ENCODE measurements at regions not wholly inside any gene's neighbourhood (a gene's known extent, or its start where the extent isn't known, plus 50 kb on each side); places are given as distances from the start of the nearest gene placed in this dataset.

GRCh38 chr4:38343608-38344007, 320.4 kb upstream of the KLF3 start:
- no peak for TF ChIP-seq CTCF (IDR thresholded peaks at IDR 0.05; ENCODE audit: insufficient read depth, low read length, severe bottlenecking)
- no peak for DNase-seq (ENCODE audit: low read depth)

GRCh38 chr4:38344929-38345328, 319.1 kb upstream of the KLF3 start:
- DNase-seq (ENCODE audit: low read depth) (no peak), FAIRE-seq (no peak)
- H3K27me3 ChIP-seq (ENCODE audit: control insufficient read depth, insufficient read depth, low read length) = no peaks in the 10 kb centered on the region
- H3K36me3 ChIP-seq (ENCODE audit: control insufficient read depth, insufficient read depth, low read length) = no peaks in the 10 kb centered on the region
- no peak for TF ChIP-seq CTCF (IDR thresholded peaks at IDR 0.05; ENCODE audit: insufficient read depth, low read length, severe bottlenecking)
- H3K4me3 ChIP-seq (ENCODE audit: low read depth, low read length) = no peak overlapping the region

More at GRCh38 chr4:38343608-38344007, 320.4 kb upstream of the KLF3 start:
- Histone ChIP-seq H3K36me3 (ENCODE audit: control insufficient read depth, insufficient read depth, low read length) (no peaks in the 10 kb centered on the region), H3K27me3 (ENCODE audit: control insufficient read depth, insufficient read depth, low read length) (no peaks in the 10 kb centered on the region), H3K4me3 (ENCODE audit: low read depth, low read length) (no peak overlapping the region)
- FAIRE-seq = no peak

- DNase-seq (ENCODE audit: low read depth) (no peak), FAIRE-seq (no peak)
- TF ChIP-seq CTCF (IDR thresholded peaks at IDR 0.05; ENCODE audit: insufficient read depth, low read length, severe bottlenecking) = no peak
- Histone ChIP-seq H3K36me3 (ENCODE audit: control insufficient read depth, insufficient read depth, low read length) (no peaks in the 10 kb centered on the region), H3K27me3 (ENCODE audit: control insufficient read depth, insufficient read depth, low read length) (no peaks in the 10 kb centered on the region), H3K4me3 (ENCODE audit: low read depth, low read length) (no peak overlapping the region)
Observed at GRCh38 chr4:38347251-38347650, 316.7 kb upstream of the KLF3 start.

- DNase-seq (ENCODE audit: low read depth) (no peak), FAIRE-seq (no peak)
- no peaks in the 10 kb centered on the region for H3K27me3 ChIP-seq (ENCODE audit: control insufficient read depth, insufficient read depth, low read length)
- no peaks in the 10 kb centered on the region for H3K36me3 ChIP-seq (ENCODE audit: control insufficient read depth, insufficient read depth, low read length)
- H3K4me3 ChIP-seq (ENCODE audit: low read depth, low read length) = no peak overlapping the region
- no peak for TF ChIP-seq CTCF (IDR thresholded peaks at IDR 0.05; ENCODE audit: insufficient read depth, low read length, severe bottlenecking)
Observed at GRCh38 chr4:38354421-38354820, 309.6 kb upstream of the KLF3 start.

DNA sequence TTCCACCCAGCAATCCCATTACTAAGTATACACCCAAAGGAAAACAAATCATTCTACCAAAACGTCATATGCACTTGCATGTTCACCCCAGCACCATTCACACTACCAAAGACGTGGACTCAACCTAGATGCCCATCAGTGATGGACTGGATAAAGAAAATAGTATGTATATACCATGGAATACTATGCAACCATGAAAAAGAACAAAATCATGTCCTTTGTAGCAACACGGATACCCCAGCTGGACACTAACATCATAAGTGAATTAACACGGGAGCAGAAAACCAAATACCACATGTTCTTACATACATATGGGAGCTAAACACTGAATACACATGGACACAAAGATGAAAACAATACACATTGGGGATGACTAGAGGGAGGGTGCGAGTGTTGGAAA, 309.1 kb upstream of the KLF3 start:
- H3K36me3 ChIP-seq (ENCODE audit: control insufficient read depth, insufficient read depth, low read length) = no peaks in the 10 kb centered on the region
- H3K27me3 ChIP-seq (ENCODE audit: control insufficient read depth, insufficient read depth, low read length) = no peaks in the 10 kb centered on the region
- DNase-seq (ENCODE audit: low read depth) (no peak), FAIRE-seq (no peak)
- TF ChIP-seq CTCF (IDR thresholded peaks at IDR 0.05; ENCODE audit: insufficient read depth, low read length, severe bottlenecking) = no peak
- no peak overlapping the region for H3K4me3 ChIP-seq (ENCODE audit: low read depth, low read length)

GRCh38 chr4:38356686-38357085, 307.3 kb upstream of the KLF3 start:
- TF ChIP-seq CTCF (IDR thresholded peaks at IDR 0.05; ENCODE audit: insufficient read depth, low read length, severe bottlenecking) = no peak
- Histone ChIP-seq H3K36me3 (ENCODE audit: control insufficient read depth, insufficient read depth, low read length) (no peaks in the 10 kb centered on the region), H3K27me3 (ENCODE audit: control insufficient read depth, insufficient read depth, low read length) (no peaks in the 10 kb centered on the region), H3K4me3 (ENCODE audit: low read depth, low read length) (no peak overlapping the region)
- no peak for DNase-seq (ENCODE audit: low read depth)
- FAIRE-seq = no peak
